GM19455 (cell line): ENCODE measurements at regions not wholly inside any gene's neighbourhood (a gene's known extent, or its start where the extent isn't known, plus 50 kb on each side); places are given as distances from the start of the nearest gene placed in this dataset.

Experiments used
- ATAC-seq: cut with Tn5 transposase; IDR thresholded peaks from one replicate; pipeline ENCODE4 v1.9.1; 2021; ENCODE audit not compliant: unreplicated experiment

GRCh38 chr12:87795555-87795954 is 233.6 kb downstream of the C12orf50 start:
- ATAC-seq = no peak

- ATAC-seq = no peak
These were observed 234.3 kb downstream of the C12orf50 start for GRCh38 chr12:87794854-87795253.

DNA sequence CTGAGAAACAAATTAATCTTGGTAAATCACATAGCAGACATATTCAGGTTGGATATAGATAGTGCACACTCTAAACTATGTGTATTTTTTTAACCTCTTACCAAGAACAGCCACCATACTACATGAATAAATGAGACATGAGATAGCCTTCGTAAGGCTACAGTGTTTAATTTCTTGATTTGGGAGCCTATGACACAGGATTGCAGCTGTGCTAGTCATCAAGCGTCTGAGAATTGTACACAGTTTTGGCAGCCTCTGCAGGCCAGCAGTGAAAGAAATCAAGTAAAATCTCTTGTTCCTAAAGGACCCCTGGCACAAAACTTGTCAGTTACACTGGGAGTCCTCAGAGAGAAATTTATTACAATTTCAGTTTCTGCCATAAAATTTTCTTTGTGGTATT is 236.1 kb downstream of the C12orf50 start:
- no peak for ATAC-seq

- ATAC-seq = no peak
These were observed 244.9 kb downstream of the C12orf50 start for GRCh38 chr12:87784350-87784749.

- ATAC-seq = no peak
These were observed 245.7 kb downstream of the C12orf50 start for GRCh38 chr12:87783467-87783866.

DNA sequence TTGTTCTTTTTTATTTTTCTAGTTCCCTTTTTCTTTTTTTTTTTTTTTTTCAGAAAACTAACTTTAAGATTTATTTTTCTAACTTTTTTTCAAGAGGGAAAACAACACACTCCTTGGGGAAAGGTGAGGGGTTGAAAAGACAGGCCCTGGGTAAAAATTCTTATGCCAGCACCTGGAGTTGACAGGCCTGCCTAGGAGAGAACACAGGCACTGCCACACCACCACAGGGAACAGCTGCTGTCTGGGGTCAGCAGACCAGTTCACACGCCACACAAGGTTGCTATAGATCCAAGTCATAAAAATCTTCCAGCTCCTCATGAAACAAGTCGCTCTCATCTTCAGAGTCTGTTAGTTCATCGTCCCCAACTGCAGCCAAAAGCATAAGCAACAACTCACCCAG is 246.4 kb downstream of the C12orf50 start:
- no peak for ATAC-seq

- no peak for ATAC-seq
These were observed 249.2 kb downstream of the C12orf50 start for GRCh38 chr12:87779858-87780498.

GRCh38 chr12:87779016-87779415 is 250.2 kb downstream of the C12orf50 start:
- ATAC-seq = no peak

DNA sequence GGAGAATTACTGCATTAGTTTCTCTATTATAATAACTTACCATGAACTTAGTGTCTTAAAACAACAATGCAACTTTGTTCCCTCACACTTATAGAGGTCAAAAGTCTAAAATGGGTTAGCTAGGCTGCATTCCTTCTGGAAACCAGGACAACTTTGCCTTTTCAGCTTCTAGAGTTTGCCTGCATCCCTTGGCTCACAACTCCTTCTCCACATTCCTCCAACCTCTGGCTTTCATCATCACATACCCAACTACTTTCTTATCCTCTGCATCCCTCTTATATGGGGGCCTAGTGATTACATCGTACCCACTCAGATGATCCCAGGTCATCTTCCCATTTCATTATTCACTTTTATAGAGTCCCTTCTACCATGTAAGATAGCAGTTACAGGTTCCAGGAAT is 251.1 kb downstream of the C12orf50 start:
- no peak for ATAC-seq

DNA sequence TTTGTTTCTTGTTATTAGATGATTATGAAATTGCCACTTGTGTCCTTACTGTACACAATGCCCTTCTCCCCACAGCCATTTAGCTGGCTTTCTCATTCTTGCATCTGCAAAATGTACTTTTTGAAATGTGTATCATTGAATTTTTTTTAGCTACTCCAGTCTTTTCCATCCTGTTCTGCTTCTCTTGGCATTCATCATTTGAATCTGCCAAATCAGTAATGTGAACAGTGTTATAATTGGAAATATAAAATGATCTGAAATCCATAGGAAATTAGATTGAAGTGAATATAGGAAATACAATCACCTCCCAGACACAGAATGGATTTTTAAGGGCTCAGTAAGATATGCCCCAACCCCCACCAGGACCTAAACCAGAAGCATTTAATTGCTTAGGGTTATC is 253.4 kb downstream of the C12orf50 start:
- ATAC-seq = no peak

GRCh38 chr12:87775051-87775450 is 254.2 kb downstream of the C12orf50 start:
- ATAC-seq = no peak

DNA sequence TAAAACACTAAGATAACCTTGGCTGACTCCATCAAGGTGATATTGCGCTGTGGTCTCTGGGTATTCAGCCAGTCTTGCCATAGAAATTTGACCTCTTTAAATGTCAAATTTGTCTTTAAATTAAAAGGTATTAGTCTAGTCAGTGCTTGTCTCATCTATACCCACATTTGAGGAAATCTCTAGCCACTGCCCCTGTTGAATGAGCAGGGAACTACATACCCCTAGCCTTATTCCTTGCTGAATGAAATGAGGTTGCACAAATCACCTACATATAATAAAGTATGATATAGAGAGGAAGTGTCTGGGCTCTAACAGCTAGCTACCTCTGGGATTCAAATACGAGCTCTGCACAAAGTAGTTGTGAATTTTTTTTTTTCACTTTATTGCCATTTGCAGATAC is 256.8 kb downstream of the C12orf50 start:
- ATAC-seq = no peak

DNA sequence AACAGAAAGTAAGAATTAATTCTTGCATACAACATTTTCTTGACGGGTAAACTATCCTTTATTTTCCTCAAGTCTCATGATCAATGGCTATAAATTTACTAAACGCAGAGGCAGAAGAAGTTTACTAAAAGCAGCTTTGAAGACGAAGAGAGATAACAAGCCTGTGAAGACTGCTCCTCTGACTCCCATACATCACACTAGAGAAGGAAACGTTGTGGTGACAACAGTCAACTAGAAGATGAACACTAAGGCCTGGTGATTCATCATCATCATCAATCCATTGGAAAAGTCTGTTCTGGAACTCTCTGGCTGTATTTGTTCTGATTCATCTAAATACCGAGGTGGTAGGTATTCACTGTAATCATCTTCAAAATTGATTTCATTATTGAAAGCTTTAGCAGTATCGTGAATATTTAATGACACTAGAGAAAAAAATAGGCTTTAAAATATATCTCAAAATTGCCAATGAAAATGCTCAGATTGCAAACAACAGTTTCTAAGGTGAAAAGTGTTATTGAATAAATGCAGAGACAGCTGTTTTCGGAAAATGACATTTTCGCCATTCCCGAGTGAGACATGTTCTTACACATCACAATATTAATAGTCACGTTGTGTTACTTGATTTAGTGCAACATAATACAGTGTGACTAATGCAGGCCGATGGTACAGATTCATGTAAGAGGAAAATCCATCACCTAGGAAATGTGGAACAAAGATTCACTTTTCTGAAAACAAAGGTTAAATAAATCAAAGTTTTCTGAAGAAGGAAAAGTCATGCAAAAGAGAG is 260.5 kb downstream of the C12orf50 start:
- ATAC-seq = no peak

GRCh38 chr12:87766044-87766443 is 263.2 kb downstream of the C12orf50 start:
- ATAC-seq = no peak

DNA sequence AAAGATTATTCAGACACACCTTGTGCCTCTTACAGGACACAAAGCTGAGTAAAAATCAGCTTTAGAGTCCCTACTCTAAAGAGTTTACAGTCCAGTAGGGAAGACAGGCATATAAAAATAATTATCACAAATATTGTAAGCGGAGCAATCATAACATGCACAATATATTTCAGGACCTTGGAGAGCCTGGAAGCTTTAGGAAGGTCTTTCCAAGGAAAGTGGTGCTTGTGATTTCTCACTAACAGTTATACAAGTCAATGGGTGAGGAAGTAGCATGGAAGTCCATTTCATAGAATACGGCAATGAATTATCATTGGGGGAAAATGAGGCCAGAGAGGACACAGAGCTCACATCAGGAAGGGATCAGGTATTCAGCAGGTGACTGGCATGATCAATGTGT is 268.3 kb downstream of the C12orf50 start:
- no peak for ATAC-seq

GRCh38 chr12:87758271-87758670 is 270.9 kb downstream of the C12orf50 start:
- ATAC-seq = no peak

GRCh38 chr12:87756721-87757120 is 272.5 kb downstream of the C12orf50 start:
- ATAC-seq = no peak

DNA sequence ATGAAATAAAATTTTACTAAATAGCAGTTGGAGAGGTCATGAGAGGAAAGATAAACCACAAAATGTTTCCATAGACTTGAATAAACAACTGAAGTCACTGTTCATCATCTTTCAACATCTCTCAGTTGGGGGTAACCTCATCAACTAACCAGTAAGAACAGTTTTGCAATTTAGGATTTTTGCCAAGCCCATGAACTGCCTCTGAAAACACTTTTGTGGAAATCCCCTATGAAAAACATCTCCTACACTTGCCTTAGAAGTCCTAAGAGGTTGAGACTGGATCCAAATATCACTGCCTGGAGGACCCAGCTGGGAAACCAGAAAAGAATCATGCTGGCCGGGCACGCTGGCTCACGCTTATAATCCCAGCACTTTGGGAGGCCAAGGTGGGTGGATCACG is 273.1 kb downstream of the C12orf50 start:
- no peak for ATAC-seq

DNA sequence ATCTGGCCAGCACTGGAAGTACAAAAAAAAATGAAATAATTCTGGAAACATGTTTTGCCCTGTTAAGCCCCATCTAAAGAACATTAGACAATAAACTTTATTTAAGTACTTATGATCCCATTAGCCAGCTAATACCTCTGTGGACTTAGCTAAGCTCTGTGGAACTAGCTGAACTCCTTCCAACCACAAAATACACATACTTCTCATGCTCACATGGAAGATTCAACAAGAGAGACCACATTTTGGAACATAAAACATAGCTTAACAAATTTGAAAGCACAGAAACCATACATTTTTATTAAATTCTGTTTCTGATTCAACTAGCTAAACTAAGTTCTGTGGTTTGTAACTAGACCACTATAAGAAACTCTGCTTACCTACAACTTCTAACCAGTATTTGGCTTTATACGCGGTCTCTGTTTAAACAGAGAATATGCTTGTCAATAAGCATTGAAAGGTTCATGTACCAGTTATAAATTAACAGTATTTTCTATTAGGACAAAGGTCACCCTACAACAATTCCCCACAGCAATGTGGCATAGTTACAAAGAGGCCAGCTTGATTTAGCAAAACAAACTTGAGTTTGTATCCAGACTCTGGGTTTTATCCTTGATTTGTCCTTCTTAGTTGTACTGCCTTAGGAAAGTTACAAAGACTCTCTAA is 300.1 kb downstream of the C12orf50 start:
- no peak for ATAC-seq

- ATAC-seq = no peak
These were observed 308.2 kb downstream of the C12orf50 start for GRCh38 chr12:87720967-87721366.

GRCh38 chr12:87704374-87704773 is 324.8 kb downstream of the C12orf50 start:
- no peak for ATAC-seq

- ATAC-seq = no peak
These were observed 338.9 kb downstream of the C12orf50 start for GRCh38 chr12:87690236-87690810.
